ENCODE measurements at regions not wholly inside any gene's neighbourhood (a gene's known extent, or its start where the extent isn't known, plus 50 kb on each side); places are given as distances from the start of the nearest gene placed in this dataset.
"Not testable (repeated sequence)": the region's sequence is repeated elsewhere in the genome, so short reads cannot be mapped to it uniquely, and the experiment has no call there.

- DNase-seq = no peak
These were observed 61.4 kb downstream of the NXNL2 start for GRCh38 chr9:88596376-88596775.

DNA sequence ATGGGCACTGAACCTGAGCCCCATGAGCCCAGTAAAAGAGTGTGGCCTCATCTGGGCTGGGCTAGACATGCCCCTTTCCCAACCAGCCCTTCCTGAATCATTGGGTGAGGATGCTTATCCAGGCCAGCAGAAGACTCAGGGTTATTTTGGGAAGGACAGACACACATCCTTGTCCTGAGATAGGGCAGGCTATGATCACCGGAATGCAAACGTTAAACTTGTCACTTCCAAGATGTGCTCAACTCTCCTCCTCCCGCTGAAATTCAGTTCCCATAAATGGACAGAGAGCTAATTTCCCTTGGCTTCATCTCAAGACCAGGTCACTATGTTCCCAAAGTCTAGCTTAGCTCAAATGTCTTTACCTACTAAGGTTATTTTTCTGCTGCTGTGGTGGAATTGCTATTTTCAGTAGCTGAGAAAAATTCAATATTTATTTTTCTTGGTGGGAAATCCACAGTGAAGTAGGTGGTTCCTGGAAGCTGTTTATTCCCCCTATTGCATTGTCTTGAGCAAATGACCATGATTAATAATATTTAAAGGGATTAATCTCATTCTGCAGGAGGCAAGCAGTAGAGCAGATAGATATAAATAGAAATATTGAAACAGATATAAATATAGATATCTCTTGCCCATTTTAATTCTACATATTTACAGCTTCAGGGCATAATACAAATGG lies 70.0 kb downstream of the NXNL2 start:
- DNase-seq = no peak

- no peak for DNase-seq
These were observed 70.8 kb downstream of the NXNL2 start for GRCh38 chr9:88605512-88606362.

DNA sequence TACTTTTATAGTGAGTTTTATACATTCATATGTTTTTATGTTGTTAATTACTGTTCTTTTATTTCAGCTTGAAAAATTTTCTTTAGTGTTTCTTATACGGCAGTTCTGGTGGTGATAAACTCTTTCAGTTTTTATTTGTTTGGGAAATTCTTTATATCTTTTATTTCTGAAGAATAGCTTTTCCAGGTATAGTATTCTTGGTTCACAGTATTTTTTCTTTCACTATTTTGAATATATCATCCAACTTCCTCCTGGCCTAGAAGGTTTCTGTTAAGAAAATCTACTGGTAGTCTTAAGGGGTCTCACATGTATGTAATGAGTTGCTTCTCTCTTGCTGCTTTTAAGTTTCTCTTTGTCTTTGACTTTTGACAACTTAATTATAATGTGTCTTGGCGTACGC lies 79.4 kb downstream of the NXNL2 start:
- no peak for DNase-seq

DNA sequence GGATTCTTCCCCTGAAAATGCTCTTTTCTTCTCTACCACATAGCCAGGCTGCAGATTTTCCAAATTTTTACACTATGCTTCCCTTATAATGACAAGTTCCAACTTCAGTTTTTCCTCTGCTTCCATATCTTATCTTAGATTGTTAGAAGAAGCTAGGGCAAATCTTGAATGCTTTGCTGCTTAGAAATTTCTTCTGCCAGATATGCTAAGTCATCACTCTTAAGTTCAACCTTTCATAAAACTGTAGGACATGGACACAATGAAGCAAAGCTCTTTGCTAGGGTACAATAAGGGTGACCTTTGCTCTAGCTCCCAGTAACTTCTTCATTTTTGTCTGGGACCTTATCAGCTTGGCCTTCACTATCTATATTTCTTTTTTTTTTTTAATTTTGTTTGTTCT lies 88.7 kb downstream of the NXNL2 start:
- DNase-seq = no peak

DNA sequence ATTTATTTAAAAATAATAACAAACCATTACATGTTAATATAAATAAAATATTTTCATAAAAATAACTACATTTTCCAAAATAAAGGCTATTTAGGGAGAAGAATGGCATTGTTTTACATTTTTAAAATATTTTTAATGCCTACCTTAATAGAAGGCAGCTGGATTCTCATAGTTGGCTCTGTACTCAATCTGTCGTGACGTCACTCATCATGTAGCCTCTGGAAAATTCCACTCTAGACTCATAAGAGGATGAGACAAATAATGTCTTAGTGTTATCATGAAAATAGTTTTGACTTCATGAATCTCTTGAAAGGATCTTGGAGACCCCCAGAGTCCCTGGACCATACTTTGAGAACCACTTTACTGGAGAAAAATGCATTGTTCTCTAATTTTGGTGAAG lies 93.1 kb downstream of the NXNL2 start:
- no peak for DNase-seq

DNA sequence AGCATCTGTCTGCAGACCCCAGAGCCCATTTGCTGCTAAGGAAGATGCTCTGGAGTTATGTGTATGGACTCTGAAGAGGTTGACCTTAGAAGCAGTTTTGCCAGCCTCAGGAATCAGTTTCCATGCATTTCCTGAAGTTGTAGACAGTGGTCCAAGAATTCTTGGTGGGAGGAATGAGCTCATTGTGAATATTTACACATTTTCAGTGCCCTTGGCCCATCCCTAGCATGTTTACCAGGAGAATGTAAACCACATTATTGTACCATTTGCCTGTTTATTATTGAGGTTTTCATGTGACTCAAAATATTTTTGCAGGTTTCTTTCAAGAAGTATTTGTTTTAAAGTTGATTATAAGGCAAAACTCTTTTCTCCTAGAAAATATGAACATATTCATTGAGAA lies 93.8 kb downstream of the NXNL2 start:
- no peak for DNase-seq

DNA sequence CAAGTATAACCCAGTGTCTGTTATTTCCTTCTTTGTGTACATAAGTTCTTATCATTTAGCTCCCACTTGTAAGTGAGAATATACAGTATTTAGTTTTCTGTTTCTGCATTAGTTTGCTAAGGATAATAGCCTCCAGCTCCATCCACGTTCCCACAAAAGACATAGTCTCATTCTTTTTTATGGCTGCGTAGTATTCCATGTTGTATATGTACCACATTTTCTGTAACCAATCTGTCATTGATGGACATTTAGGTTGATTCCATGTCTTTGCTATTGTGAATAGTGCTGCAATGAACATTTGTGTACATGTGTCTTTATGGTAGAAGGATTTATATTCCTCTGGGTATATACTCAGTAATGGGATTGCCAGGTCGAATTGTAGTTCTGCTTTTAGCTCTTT lies 95.6 kb downstream of the NXNL2 start:
- DNase-seq = not testable (repeated sequence)

DNA sequence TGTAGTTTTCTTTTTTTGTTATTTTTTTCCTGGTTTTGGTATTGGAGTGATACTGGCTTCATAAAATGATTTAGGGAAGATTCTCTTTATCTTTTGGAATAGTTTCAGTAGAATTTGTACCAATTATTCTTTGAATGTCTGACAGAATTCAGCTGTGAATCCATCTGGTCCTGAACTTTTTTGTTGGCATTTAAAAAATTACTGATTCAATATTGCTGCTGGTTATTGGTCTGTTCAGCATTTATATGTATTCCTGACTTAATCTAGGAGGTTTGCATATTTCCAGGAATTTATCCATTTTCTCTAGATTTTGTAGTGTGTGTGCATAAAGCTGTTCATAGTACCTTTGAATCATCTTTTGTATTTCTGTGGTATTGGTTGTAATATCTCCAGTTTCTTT lies 100.2 kb downstream of the NXNL2 start:
- no peak for DNase-seq

- DNase-seq = no peak
These were observed 106.7 kb downstream of the NXNL2 start for GRCh38 chr9:88641456-88642240.

DNA sequence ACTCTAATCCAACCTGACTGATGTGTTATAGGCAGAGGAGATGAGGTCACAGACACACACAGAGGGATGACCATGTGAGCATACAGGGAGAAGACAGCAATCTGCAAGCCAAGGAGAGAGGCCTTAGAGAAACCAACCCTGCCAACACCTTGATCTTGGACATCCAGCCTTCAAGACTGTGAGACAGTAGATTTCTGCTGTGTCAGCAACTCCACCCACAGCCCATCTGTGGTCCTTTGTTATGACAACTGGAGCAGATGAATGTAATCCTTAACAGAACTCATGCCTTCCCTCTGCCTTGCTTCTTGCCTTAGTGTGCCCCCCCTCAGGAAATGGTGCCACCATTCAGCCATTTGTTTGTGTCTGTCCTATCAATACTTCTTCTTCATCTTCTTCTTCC lies 107.4 kb downstream of the NXNL2 start:
- no peak for DNase-seq

DNA sequence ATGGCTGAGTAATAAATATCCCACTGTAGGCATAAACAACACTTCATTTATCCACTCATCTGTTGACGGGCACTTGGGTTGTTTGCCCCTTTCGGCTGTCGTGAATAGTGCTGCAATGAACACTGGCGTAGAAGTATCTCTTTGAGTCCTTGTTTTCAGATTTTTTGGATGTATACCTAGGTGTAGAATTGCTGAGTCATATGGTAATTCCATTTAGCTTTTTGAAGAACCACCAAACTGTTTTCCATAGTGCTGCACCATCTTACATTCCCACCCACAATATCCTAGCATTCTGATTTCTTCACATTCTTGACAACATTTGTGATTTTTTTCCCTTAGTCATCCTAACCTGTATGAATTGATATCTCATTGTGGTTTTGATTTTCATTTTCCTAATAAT lies 109.0 kb downstream of the NXNL2 start:
- no peak for DNase-seq

- no peak for DNase-seq
These were observed 110.3 kb downstream of the NXNL2 start for GRCh38 chr9:88645172-88645878.

GRCh38 chr9:88645879-88646199 lies 110.9 kb downstream of the NXNL2 start:
- DNase-seq = no peak

DNA sequence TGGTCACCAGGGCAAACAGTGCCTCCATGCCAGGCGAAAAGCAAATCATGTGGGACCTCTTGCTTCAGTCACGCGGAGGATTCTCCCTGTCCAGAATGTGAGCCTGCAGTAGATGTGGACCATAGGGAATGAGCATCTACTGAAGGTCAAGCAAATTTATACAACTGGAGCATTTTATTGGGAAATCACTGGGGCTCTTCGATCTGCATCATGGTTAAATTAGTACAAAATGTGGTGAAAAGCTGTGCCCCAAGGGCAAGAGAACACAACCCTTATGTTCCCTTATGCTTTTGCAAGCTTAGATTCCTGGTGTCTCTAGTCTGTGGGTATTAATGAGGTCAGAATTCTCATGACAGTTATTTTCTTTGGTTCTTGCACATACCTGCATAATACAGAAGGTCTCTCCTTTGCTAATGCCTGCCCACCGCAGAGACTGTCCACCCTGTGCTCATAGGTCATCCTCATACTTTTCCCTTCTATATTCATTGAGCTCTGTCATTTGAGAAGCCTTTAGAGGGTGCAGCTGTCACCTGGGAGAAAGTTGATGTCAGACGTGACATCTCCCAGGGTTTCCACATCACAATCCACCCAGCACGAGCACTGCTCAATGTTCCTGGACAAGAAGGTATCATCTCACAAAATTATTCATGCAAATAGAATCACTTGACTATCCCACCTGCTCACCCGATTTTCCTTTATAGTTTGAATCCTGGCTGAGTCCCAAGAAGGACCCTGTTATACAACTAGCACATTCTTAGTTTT lies 111.7 kb downstream of the NXNL2 start:
- DNase-seq = no peak

DNA sequence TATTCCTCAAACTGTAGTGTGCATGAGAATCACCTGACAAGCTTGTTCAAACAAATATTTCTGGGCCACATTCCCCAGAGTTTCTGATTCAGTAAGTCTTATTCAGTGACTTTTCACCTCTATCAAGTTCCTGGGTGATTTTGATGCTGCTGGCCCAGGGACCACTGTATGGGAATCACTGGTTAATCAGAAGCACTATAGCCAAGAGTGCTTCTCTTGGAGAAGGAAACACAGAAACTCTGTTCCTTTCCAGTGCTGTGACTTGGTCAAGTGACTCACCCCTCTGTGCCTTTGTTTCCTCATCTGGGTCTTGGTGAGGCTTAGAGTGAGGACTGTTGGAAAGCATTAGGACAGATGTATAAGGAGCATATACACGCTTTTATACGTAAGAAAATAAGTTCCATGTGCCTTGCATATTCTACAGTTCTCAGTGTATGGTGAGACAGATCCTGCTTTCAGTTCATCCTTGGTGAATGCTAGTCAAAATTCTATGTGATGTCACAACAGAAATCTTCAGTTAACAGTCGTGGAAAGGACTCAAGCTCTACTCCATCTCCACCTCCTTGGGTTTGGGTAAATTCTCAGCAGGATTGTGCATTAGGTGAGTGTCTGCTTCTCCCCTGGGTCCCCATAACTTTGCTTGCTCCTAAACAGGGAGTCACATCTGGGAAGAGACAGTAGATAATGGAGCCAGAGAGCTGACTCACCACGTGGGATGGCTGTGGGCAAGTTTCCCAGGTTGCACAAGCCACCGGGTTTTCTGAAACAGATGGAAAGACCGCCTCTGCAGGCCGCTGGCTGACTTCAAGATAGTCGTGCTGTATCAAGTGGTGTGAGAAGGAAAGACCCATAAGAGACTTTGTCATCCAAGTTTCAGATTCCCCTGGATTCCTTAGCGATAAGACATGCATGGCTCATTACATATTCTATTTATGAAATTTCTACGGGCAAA lies 117.0 kb downstream of the NXNL2 start:
- no peak for DNase-seq

DNA sequence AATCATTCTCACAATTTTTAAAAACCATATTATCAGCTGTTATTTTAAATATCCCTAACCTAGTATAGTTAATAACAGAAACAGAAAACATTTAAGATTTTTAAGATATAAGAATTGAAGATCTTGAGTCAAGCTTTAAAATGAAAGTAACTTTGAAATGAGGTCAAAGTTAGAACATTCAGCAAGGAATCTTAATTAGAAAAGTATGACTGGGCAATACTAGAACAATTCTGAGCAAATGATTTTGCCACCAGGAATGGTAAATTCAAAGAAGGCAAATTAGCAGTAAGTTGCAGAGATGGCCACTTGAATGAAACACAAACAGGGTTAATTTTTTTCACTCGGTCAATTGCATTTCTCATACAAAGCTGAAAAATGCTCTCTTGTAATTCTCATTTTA lies 117.9 kb downstream of the NXNL2 start:
- no peak for DNase-seq

DNA sequence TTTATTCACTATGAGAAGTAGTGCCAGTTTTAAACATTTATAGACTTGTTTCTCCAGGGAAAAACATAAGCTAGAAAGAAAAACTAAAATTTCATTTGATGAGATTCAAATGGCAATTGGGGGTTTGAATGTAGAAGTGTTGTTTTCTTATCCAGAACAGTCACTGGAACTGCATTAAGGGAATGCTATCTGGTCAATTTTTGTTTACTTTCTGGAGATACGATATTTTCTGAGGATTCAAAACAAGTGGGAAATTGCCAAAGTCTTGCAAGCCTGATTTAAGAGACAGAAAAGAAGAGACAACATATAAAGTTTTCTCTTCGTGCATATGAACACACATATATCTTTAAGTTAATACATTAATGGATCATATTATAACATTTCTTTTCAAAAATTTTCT lies 118.4 kb downstream of the NXNL2 start:
- DNase-seq = no peak

DNA sequence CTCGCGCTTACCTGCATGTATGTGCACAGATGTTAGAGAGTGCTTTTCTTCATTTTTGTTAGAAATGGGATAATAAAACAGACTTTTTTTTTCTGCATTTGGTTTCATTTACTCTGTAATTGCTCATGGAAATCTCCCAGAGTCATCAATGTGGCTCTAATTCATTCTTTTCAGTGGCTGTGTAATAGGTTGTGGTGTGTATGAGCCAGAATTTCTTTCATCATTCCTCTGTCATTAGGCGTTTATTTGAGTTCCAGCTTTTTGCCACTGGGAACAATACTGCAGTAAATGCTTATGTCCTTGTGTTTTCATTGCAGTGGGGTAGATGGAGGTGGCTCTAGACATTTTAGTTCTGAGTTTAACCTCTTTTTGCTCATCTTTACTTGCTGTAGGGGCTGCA lies 118.9 kb downstream of the NXNL2 start:
- no peak for DNase-seq

- no peak for DNase-seq
These were observed 122.9 kb downstream of the NXNL2 start for GRCh38 chr9:88657893-88658292.

- no peak for DNase-seq
These were observed 123.4 kb downstream of the NXNL2 start for GRCh38 chr9:88658311-88658822.

All from stimulated activated CD4-positive, alpha-beta T cell treated with anti-CD3 and anti-CD28 coated beads, Interleukin-1b, Interleukin-23, amount 100 ng/mL, for 48 hours (primary cell).